Neural progenitor cell (in vitro differentiated cells): ENCODE measurements at regions not wholly inside any gene's neighbourhood (a gene's known extent, or its start where the extent isn't known, plus 50 kb on each side); places are given as distances from the start of the nearest gene placed in this dataset.
A peak's percentile ranks its signal among the peaks of the same experiment; 100 is the strongest.

Experiments used
- DNase-seq: peaks from one replicate; pipeline ENCODE4 v3.0.0-alpha.2; 2016; ENCODE audit warnings: low spot score
- H2AFZ ChIP-seq: fragments of 200-600 bp; sonication (generic); replicated peaks from 2 replicates; pipeline ENCODE4 v1.6.1; 2016; ENCODE audit warnings: antibody characterized with exemption
- H3F3A ChIP-seq: fragments of 200-600 bp; sonication (generic); 2 replicates; pipeline ENCODE4 v1.6.1; 2016; ENCODE audit warnings: antibody characterized with exemption, low read depth
- H3K27ac ChIP-seq: fragments of 200-600 bp; sonication (generic); 2 replicates; pipeline ENCODE4 v1.5.1; 2016; ENCODE audit warnings: mild to moderate bottlenecking
- H3K27me3 ChIP-seq: fragments of 200-600 bp; sonication (generic); 2 replicates; pipeline ENCODE4 v1.6.1; 2016; ENCODE audit warnings: mild to moderate bottlenecking, moderate library complexity
- H3K36me3 ChIP-seq: fragments of 200-600 bp; sonication (generic); 2 replicates; pipeline ENCODE4 v1.5.1; 2016
- H3K4me1 ChIP-seq: fragments of 200-600 bp; sonication (generic); 2 replicates; pipeline ENCODE4 v1.6.1; 2016; ENCODE audit warnings: mixed run types
- H3K4me2 ChIP-seq: fragments of 200-600 bp; sonication (generic); 2 replicates; pipeline ENCODE4 v1.6.1; 2016
- H3K4me3 ChIP-seq: fragments of 200-600 bp; sonication (generic); 2 replicates; pipeline ENCODE4 v1.5.1; 2016
- H3K79me2 ChIP-seq: fragments of 200-600 bp; sonication (generic); 2 replicates; pipeline ENCODE4 v1.6.1; 2016; ENCODE audit warnings: low read depth
- H3K9ac ChIP-seq: fragments of 200-600 bp; sonication (generic); 2 replicates; pipeline ENCODE4 v1.6.1; 2016
- H3K9me3 ChIP-seq: fragments of 200-600 bp; sonication (generic); 2 replicates; pipeline ENCODE4 v1.5.1; 2016; ENCODE audit warnings: low read depth
- H4K20me1 ChIP-seq: fragments of 200-600 bp; sonication (generic); 2 replicates; pipeline ENCODE4 v1.6.1; 2016; ENCODE audit warnings: low read depth
- H3K27ac Mint-ChIP-seq: 3 replicates; pipeline ENCODE4 v1.8.0; 2021; ENCODE audit warnings: mixed read lengths
- H3K27me3 Mint-ChIP-seq: 2 replicates; pipeline ENCODE4 v1.8.0; 2022; ENCODE audit warnings: low read depth, mild to moderate bottlenecking, inconsistent platforms, moderate library complexity, mixed read lengths; ENCODE audit not compliant: insufficient read depth
- H3K36me3 Mint-ChIP-seq: 3 replicates; pipeline ENCODE4 v1.8.0; 2021; ENCODE audit warnings: mixed read lengths
- H3K4me1 Mint-ChIP-seq: 3 replicates; pipeline ENCODE4 v1.8.0; 2021; ENCODE audit warnings: mixed read lengths
- H3K4me3 Mint-ChIP-seq: 3 replicates; pipeline ENCODE4 v1.8.0; 2021; ENCODE audit warnings: mild to moderate bottlenecking, moderate library complexity, mixed read lengths
- H3K9me3 Mint-ChIP-seq: 3 replicates; pipeline ENCODE4 v1.8.0; 2020; ENCODE audit warnings: mixed read lengths
- CTCF ChIP-seq: fragments of 200-600 bp; sonication (generic); IDR thresholded peaks from 2 replicates; pipeline ENCODE4 v1.5.1; 2017; ENCODE audit warnings: antibody characterized with exemption, mild to moderate bottlenecking
- EZH2 ChIP-seq: fragments of 200-600 bp; sonication (generic); IDR thresholded peaks from 2 replicates; pipeline ENCODE4 v1.6.1; 2017; ENCODE audit warnings: antibody characterized with exemption, mild to moderate bottlenecking, moderate library complexity
- EZH2phosphoT487 ChIP-seq: fragments of 200-600 bp; sonication (generic); IDR thresholded peaks from 2 replicates; pipeline ENCODE4 v1.6.1; 2017; ENCODE audit warnings: antibody characterized with exemption

GRCh38 chr2:16226381-16226780 is 286.0 kb downstream of the MYCN start:
- Histone ChIP-seq H3K9ac (no peak overlapping the region), H2AFZ (no peak overlapping the region), H3K79me2 (no peaks in the 10 kb centered on the region), H3K4me1 (peaks cover 50% of the 10 kb centered on the region), H3K27ac (no peak overlapping the region), H3F3A (peaks cover 55% of the 10 kb centered on the region), H3K27me3 (no peaks in the 10 kb centered on the region), H3K9me3 (no peaks in the 10 kb centered on the region), H3K4me2 (no peak overlapping the region), H3K4me3 (no peak overlapping the region), H4K20me1 (peaks cover 7% of the 10 kb centered on the region), H3K36me3 (no peaks in the 10 kb centered on the region)
- peak overlapping the region; percentile 35 for H3K4me3 Mint-ChIP-seq
- H3K27ac Mint-ChIP-seq = no peak overlapping the region
- H3K36me3 Mint-ChIP-seq = peaks cover 6% of the 10 kb centered on the region
- peaks cover 19% of the 10 kb centered on the region for H3K27me3 Mint-ChIP-seq
- H3K4me1 Mint-ChIP-seq = peaks cover 62% of the 10 kb centered on the region
- H3K9me3 Mint-ChIP-seq = peaks cover 8% of the 10 kb centered on the region
- DNase-seq = no peak
- TF ChIP-seq EZH2 = no peak
- no peak for TF ChIP-seq CTCF
- no peak for TF ChIP-seq EZH2phosphoT487

DNA sequence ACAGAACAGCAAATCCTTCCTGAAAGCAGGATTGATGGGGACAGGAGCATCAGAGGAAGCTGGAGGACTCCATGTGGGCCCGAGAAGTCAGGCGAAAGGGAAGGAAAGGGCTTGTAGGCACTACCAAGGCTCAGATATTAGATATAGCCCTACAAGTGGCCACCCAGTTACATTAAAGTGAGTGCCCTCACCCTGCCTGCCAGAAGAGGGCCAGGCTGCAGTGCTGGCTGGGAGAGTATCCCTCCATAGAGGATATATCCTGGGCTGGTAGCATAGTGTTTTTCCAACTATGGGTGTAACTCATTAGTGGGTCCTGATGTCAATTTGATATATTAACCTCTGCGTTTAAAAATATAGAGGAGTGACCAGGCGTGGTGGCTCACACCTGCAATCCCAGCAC is 285.2 kb downstream of the MYCN start:
- peaks cover 50% of the 10 kb centered on the region for H3K4me1 ChIP-seq

DNA sequence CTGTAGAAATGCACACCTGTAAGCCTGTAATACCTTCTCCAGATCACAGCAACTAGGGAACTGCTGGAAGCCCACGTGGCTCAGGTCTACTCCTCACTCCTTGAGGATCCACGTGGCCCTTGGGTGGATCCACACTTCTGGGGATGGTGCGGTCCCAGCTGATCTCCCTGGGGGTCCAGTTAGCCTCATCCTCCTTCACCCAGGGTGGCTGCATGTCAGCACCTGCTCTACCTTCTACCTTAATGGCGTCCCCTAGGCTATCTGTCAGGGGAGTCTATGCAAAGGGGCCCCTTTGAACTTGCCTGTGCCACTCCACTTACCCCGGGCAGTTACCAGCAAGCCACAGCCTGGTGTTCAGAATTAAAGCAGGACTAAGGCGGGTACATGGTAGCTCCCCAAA is 284.7 kb downstream of the MYCN start:
- H3K27me3 Mint-ChIP-seq = peaks cover 19% of the 10 kb centered on the region
- no peak overlapping the region for H3K4me3 Mint-ChIP-seq
- peak overlapping the region; percentile 50 for H3K27ac Mint-ChIP-seq
- H3K4me2 ChIP-seq = no peak overlapping the region
- H3K27me3 ChIP-seq = no peaks in the 10 kb centered on the region
- no peaks in the 10 kb centered on the region for H3K9me3 ChIP-seq
- peaks cover 7% of the 10 kb centered on the region for H4K20me1 ChIP-seq
- peaks cover 50% of the 10 kb centered on the region for H3K4me1 ChIP-seq
- no peak overlapping the region for H3K27ac ChIP-seq
- H3F3A ChIP-seq = peaks cover 58% of the 10 kb centered on the region
- peaks cover 63% of the 10 kb centered on the region for H3K4me1 Mint-ChIP-seq
- no peak overlapping the region for H2AFZ ChIP-seq
- TF ChIP-seq CTCF (no peak), EZH2 (no peak), EZH2phosphoT487 (no peak)
- H3K9me3 Mint-ChIP-seq = peaks cover 8% of the 10 kb centered on the region
- H3K4me3 ChIP-seq = no peak overlapping the region
- no peaks in the 10 kb centered on the region for H3K79me2 ChIP-seq
- no peaks in the 10 kb centered on the region for H3K36me3 ChIP-seq
- H3K36me3 Mint-ChIP-seq = peaks cover 6% of the 10 kb centered on the region
- H3K9ac ChIP-seq = no peak overlapping the region
- DNase-seq = no peak

More for the DNA sequence above, 285.2 kb downstream of the MYCN start:
- Mint-ChIP-seq H3K27me3 (peaks cover 19% of the 10 kb centered on the region), H3K9me3 (peaks cover 8% of the 10 kb centered on the region), H3K36me3 (peaks cover 6% of the 10 kb centered on the region), H3K4me3 (no peak overlapping the region), H3K27ac (peak overlapping the region; percentile 50), H3K4me1 (peaks cover 63% of the 10 kb centered on the region)
- Histone ChIP-seq H3K27ac (no peak overlapping the region), H3K79me2 (no peaks in the 10 kb centered on the region), H2AFZ (no peak overlapping the region), H4K20me1 (peaks cover 7% of the 10 kb centered on the region), H3K36me3 (no peaks in the 10 kb centered on the region), H3K27me3 (no peaks in the 10 kb centered on the region), H3K4me3 (no peak overlapping the region), H3K9me3 (no peaks in the 10 kb centered on the region), H3F3A (peaks cover 58% of the 10 kb centered on the region), H3K9ac (no peak overlapping the region), H3K4me2 (no peak overlapping the region)
- TF ChIP-seq CTCF (peak; percentile 16), EZH2phosphoT487 (no peak)
- DNase-seq = no peak
